ENCODE measurements at regions not wholly inside any gene's neighbourhood (a gene's known extent, or its start where the extent isn't known, plus 50 kb on each side); places are given as distances from the start of the nearest gene placed in this dataset.

GRCh38 chr10:2356670-2357069 lies 619.3 kb upstream of the ADARB2 start:
- TF ChIP-seq CTCF (IDR thresholded peaks at IDR 0.05; ENCODE audit: insufficient read depth, low read length, poor library complexity, severe bottlenecking) (no peak), EZH2phosphoT487 (conservative IDR thresholded peaks at IDR 0.05; ENCODE audit: low read length) (no peak)

Data from SU-DHL-6 (cell line).